ENCODE measurements at regions not wholly inside any gene's neighbourhood (a gene's known extent, or its start where the extent isn't known, plus 50 kb on each side); places are given as distances from the start of the nearest gene placed in this dataset.
"Not testable (repeated sequence)": the region's sequence is repeated elsewhere in the genome, so short reads cannot be mapped to it uniquely, and the experiment has no call there.

GRCh38 chr11:112666253-112666652, 295.0 kb upstream of the NCAM1 start:
- DNase-seq (ENCODE audit: low read depth in 4 of 4, low spot score in 3 of 4): no peak

- no peak for DNase-seq (ENCODE audit: low read depth in 4 of 4, low spot score in 3 of 4)
Observed at GRCh38 chr11:112670806-112671570, 290.2 kb upstream of the NCAM1 start.

- not testable (repeated sequence) for DNase-seq (ENCODE audit: low read depth in 4 of 4, low spot score in 3 of 4)
Observed at GRCh38 chr11:112673401-112673800, 287.8 kb upstream of the NCAM1 start.

GRCh38 chr11:112685111-112685510, 276.1 kb upstream of the NCAM1 start:
- DNase-seq (ENCODE audit: low read depth in 4 of 4, low spot score in 3 of 4): no peak

GRCh38 chr11:112689851-112690250, 271.4 kb upstream of the NCAM1 start:
- no peak for DNase-seq (ENCODE audit: low read depth in 4 of 4, low spot score in 3 of 4)

- no peak for DNase-seq (ENCODE audit: low read depth in 4 of 4, low spot score in 3 of 4)
Observed at GRCh38 chr11:112693781-112694180, 267.4 kb upstream of the NCAM1 start.

- no peak for DNase-seq (ENCODE audit: low read depth in 4 of 4, low spot score in 3 of 4)
Observed at GRCh38 chr11:112694245-112694644, 267.0 kb upstream of the NCAM1 start.

- no peak for DNase-seq (ENCODE audit: low read depth in 4 of 4, low spot score in 3 of 4)
Observed at GRCh38 chr11:112694813-112695212, 266.4 kb upstream of the NCAM1 start.

- DNase-seq (ENCODE audit: low read depth in 4 of 4, low spot score in 3 of 4): peak; percentile 6 to 35 (median 22)
Observed at GRCh38 chr11:112697391-112698178, 263.6 kb upstream of the NCAM1 start.

- no peak for DNase-seq (ENCODE audit: low read depth in 4 of 4, low spot score in 3 of 4)
Observed at GRCh38 chr11:112705148-112705547, 256.1 kb upstream of the NCAM1 start.

GRCh38 chr11:112706863-112707262, 254.4 kb upstream of the NCAM1 start:
- no peak for DNase-seq (ENCODE audit: low read depth in 4 of 4, low spot score in 3 of 4)

- not testable (repeated sequence) for DNase-seq (ENCODE audit: low read depth in 4 of 4, low spot score in 3 of 4)
Observed at GRCh38 chr11:112714340-112714739, 246.9 kb upstream of the NCAM1 start.

- DNase-seq (ENCODE audit: low read depth in 4 of 4, low spot score in 3 of 4): no peak
Observed at GRCh38 chr11:112715056-112715455, 246.2 kb upstream of the NCAM1 start.

- DNase-seq (ENCODE audit: low read depth in 4 of 4, low spot score in 3 of 4): no peak
Observed at GRCh38 chr11:112718483-112718882, 242.7 kb upstream of the NCAM1 start.

GRCh38 chr11:112719736-112720525, 241.3 kb upstream of the NCAM1 start:
- no peak for DNase-seq (ENCODE audit: low read depth in 4 of 4, low spot score in 3 of 4)

- DNase-seq (ENCODE audit: low read depth in 4 of 4, low spot score in 3 of 4): no peak
Observed at GRCh38 chr11:112722148-112722547, 239.1 kb upstream of the NCAM1 start.

- no peak for DNase-seq (ENCODE audit: low read depth in 4 of 4, low spot score in 3 of 4)
Observed at GRCh38 chr11:112722876-112723275, 238.3 kb upstream of the NCAM1 start.

GRCh38 chr11:112723676-112724495, 237.3 kb upstream of the NCAM1 start:
- DNase-seq (ENCODE audit: low read depth in 4 of 4, low spot score in 3 of 4): no peak

- no peak for DNase-seq (ENCODE audit: low read depth in 4 of 4, low spot score in 3 of 4)
Observed at GRCh38 chr11:112724496-112724790, 236.8 kb upstream of the NCAM1 start.

- DNase-seq (ENCODE audit: low read depth in 4 of 4, low spot score in 3 of 4): no peak
Observed at GRCh38 chr11:112725636-112726035, 235.6 kb upstream of the NCAM1 start.
